ENCODE measurements at regions not wholly inside any gene's neighbourhood (a gene's known extent, or its start where the extent isn't known, plus 50 kb on each side); places are given as distances from the start of the nearest gene placed in this dataset.
"Not testable (repeated sequence)": the region's sequence is repeated elsewhere in the genome, so short reads cannot be mapped to it uniquely, and the experiment has no call there.

GRCh38 chr5:120093178-120093577 is 370.9 kb upstream of the PRR16 start:
- no peak for DNase-seq (ENCODE audit: low spot score in 2 of 2)
- no peak for ATAC-seq
- Mint-ChIP-seq H3K36me3 (no peaks in the 10 kb centered on the region), H3K9me3 (peaks cover 6% of the 10 kb centered on the region), H3K4me3 (no peak overlapping the region), H3K4me1 (no peaks in the 10 kb centered on the region), H3K27ac (no peak overlapping the region)

DNA sequence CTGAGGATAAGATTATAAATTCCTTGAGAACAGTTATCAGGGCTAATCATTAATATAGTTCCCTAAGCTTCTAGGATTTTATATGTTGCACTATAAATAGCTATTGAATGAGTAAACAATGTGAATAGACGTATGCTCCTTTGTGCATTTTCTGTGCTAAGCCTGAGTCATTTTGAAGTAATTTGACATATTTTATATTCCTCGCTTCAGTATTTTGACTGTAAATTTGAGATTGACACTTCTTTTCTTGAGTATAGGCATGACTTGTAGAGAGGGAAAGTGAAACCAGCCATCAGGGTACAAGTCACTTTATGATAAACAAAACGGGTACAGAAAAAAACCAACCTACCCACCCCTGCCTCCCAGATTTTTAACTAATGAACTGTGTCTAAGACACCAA is 367.7 kb upstream of the PRR16 start:
- no peaks in the 10 kb centered on the region for H3K36me3 Mint-ChIP-seq
- H3K27ac Mint-ChIP-seq: no peak overlapping the region
- no peaks in the 10 kb centered on the region for H3K4me1 Mint-ChIP-seq
- H3K4me3 Mint-ChIP-seq: no peak overlapping the region
- DNase-seq (ENCODE audit: low spot score in 2 of 2) (no peak), ATAC-seq (no peak)
- peaks cover 6% of the 10 kb centered on the region for H3K9me3 Mint-ChIP-seq

DNA sequence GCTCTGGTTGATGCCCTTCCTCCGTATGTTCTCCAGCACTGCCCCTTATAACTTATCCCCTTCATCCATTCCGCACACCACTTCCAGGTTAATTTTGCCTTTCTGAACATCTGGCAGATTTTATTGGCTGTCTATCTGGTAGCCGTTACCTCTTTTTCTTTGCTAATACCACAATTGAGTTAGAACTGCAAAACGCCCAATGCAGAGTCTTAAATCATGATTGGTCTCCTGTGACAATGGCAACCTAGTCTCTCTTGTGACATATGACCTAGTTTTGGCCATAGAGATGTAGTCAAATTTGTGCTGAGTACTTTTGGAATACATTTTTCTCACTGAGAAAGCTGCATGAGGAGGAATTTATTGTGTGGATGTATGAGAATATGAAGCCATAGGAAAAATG is 365.7 kb upstream of the PRR16 start:
- no peak for DNase-seq (ENCODE audit: low spot score in 2 of 2)
- no peak overlapping the region for H3K27ac Mint-ChIP-seq
- H3K4me1 Mint-ChIP-seq: no peaks in the 10 kb centered on the region
- no peak overlapping the region for H3K4me3 Mint-ChIP-seq
- H3K9me3 Mint-ChIP-seq: peaks cover 10% of the 10 kb centered on the region
- H3K36me3 Mint-ChIP-seq: no peaks in the 10 kb centered on the region
- ATAC-seq: no peak

DNA sequence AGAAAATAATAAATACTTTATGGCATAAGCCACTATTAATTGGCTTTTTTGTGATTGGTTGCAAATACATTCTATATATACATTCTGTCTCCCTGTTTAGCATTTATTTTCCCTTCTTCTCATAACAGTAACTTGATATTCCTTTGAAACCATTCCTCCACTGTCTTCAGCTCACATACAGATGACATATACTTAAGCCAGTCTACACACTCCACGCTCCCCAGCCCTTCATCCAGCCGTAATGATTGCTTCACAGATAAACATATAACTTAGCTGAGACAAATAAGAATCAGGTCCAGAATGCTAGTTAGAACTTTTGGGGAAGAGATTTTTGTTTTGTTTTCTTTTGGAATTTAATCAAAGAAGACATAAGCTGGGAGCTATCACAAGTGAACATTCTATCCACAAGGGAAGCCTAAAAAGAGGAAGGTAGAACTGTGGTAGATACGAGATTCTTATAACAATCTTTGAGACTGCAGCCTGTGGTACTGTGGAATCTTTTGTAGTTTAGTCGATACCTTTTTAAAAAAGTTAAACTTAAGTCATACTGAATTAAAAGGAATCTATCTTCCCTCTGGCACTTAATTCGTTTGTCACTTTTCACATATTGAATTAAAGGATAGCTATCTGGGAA is 365.1 kb upstream of the PRR16 start:
- Mint-ChIP-seq H3K36me3 (no peaks in the 10 kb centered on the region), H3K27ac (no peak overlapping the region), H3K4me3 (no peak overlapping the region), H3K9me3 (peaks cover 7% of the 10 kb centered on the region), H3K4me1 (no peaks in the 10 kb centered on the region)
- DNase-seq (ENCODE audit: low spot score in 2 of 2): no peak
- no peak for ATAC-seq

DNA sequence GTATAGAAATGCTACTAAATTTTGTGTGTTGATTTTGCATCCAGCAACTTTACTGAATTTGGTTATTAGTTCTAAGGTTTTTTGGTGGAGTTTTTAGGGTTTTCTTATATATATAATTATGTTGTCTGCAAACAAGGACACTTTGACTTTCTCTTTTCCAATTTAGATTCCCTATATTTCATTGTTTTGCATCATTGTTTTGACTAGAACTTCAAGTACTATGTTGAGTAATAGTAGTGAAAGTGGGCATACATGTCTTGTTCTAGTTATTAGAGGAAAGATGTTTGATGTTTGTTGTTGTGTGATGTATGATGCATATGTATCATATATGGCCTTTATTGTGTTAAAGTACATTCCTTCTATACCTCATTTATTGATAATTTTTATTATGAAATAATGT is 362.3 kb upstream of the PRR16 start:
- Mint-ChIP-seq H3K4me1 (no peaks in the 10 kb centered on the region), H3K36me3 (no peaks in the 10 kb centered on the region), H3K9me3 (peaks cover 7% of the 10 kb centered on the region), H3K27ac (no peak overlapping the region), H3K4me3 (no peak overlapping the region)
- no peak for DNase-seq (ENCODE audit: low spot score in 2 of 2)
- no peak for ATAC-seq

- ATAC-seq: no peak
- H3K4me3 Mint-ChIP-seq: no peak overlapping the region
- H3K36me3 Mint-ChIP-seq: no peaks in the 10 kb centered on the region
- no peak for DNase-seq (ENCODE audit: low spot score in 2 of 2)
- no peak overlapping the region for H3K27ac Mint-ChIP-seq
- peaks cover 13% of the 10 kb centered on the region for H3K9me3 Mint-ChIP-seq
- H3K4me1 Mint-ChIP-seq: no peaks in the 10 kb centered on the region
These were observed 360.6 kb upstream of the PRR16 start for GRCh38 chr5:120103495-120103894.

DNA sequence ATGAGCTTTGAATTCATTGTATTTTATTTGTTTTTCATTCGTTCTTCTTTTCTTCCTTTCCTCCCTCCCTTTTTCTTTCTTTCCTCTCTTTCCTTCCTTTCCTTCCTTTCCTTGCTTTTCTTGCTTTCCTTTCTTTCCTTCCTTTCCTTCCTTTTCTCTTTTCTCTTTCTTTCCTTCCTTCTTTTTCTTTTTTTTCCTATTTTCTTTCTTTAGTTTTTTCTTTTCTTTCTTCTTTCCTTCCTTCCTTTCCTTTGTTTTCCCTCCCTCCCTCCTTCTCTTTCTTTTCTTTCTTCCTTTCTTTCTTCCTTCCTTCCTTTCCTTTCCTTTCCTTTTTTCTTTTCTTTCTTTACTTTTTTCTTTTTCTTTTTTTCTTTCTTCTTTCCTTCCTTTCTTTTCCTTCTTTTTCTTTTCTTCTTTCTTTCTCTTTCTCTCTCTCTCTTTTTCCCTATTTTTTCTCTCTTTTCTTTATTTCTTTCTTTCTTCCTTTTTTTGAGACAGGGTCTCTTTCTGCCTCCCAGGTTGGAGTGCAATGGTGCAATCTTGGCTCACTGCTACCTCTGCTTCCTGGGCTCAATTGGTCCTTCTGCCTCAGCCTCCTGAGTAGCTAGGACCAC is 357.1 kb upstream of the PRR16 start:
- H3K27ac Mint-ChIP-seq: no peak overlapping the region
- H3K36me3 Mint-ChIP-seq: no peaks in the 10 kb centered on the region
- H3K4me1 Mint-ChIP-seq: no peaks in the 10 kb centered on the region
- peaks cover 14% of the 10 kb centered on the region for H3K9me3 Mint-ChIP-seq
- no peak overlapping the region for H3K4me3 Mint-ChIP-seq
- no peak for ATAC-seq
- no peak for DNase-seq (ENCODE audit: low spot score in 2 of 2)

- ATAC-seq (no peak), DNase-seq (ENCODE audit: low spot score in 2 of 2) (no peak)
- Mint-ChIP-seq H3K27ac (no peak overlapping the region), H3K36me3 (no peaks in the 10 kb centered on the region), H3K9me3 (peaks cover 10% of the 10 kb centered on the region), H3K4me3 (no peak overlapping the region), H3K4me1 (no peaks in the 10 kb centered on the region)
These were observed 355.4 kb upstream of the PRR16 start for GRCh38 chr5:120108586-120109248.

DNA sequence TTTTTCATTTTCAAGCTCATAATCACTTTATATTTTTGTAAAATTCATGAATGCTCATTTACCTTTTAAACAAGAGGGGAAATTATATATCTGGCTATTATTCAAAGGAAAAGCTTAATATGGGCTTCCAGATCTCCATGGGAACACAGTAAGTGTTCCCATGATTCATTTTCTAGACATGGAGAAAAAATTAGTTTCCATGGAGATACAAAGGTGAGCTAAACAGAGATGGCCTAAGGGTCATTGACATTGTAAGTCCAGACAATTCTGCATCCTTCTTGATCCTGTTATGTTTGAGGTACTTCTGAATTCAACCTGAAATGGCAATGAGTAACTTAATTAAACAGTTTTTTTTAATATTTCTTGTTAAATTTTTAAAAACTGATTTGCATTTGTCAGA is 341.4 kb upstream of the PRR16 start:
- DNase-seq (ENCODE audit: low spot score in 2 of 2): no peak
- no peak overlapping the region for H3K27ac Mint-ChIP-seq
- no peak overlapping the region for H3K4me3 Mint-ChIP-seq
- H3K36me3 Mint-ChIP-seq: no peaks in the 10 kb centered on the region
- no peaks in the 10 kb centered on the region for H3K4me1 Mint-ChIP-seq
- no peak for ATAC-seq
- H3K9me3 Mint-ChIP-seq: no peaks in the 10 kb centered on the region

GRCh38 chr5:120124031-120124430 is 340.1 kb upstream of the PRR16 start:
- Mint-ChIP-seq H3K27ac (no peak overlapping the region), H3K4me3 (no peak overlapping the region), H3K4me1 (no peaks in the 10 kb centered on the region), H3K36me3 (no peaks in the 10 kb centered on the region), H3K9me3 (no peaks in the 10 kb centered on the region)
- no peak for ATAC-seq
- DNase-seq (ENCODE audit: low spot score in 2 of 2): no peak

- Mint-ChIP-seq H3K9me3 (peaks cover 3% of the 10 kb centered on the region), H3K4me3 (no peak overlapping the region), H3K4me1 (no peaks in the 10 kb centered on the region), H3K27ac (no peak overlapping the region), H3K36me3 (no peaks in the 10 kb centered on the region)
- DNase-seq (ENCODE audit: low spot score in 2 of 2) (no peak), ATAC-seq (no peak)
These were observed 339.1 kb upstream of the PRR16 start for GRCh38 chr5:120124961-120125360.

GRCh38 chr5:120132347-120132746 is 331.8 kb upstream of the PRR16 start:
- not testable (repeated sequence) for H3K9me3 Mint-ChIP-seq; H3K36me3 Mint-ChIP-seq; H3K4me1 Mint-ChIP-seq; H3K4me3 Mint-ChIP-seq; H3K27ac Mint-ChIP-seq; ATAC-seq; DNase-seq (ENCODE audit: low spot score in 2 of 2)

- Mint-ChIP-seq H3K27ac (no peak overlapping the region), H3K4me3 (no peak overlapping the region), H3K4me1 (no peaks in the 10 kb centered on the region), H3K9me3 (peaks cover 8% of the 10 kb centered on the region), H3K36me3 (no peaks in the 10 kb centered on the region)
- DNase-seq (ENCODE audit: low spot score in 2 of 2): no peak
- ATAC-seq: no peak
These were observed 329.2 kb upstream of the PRR16 start for GRCh38 chr5:120134944-120135343.

DNA sequence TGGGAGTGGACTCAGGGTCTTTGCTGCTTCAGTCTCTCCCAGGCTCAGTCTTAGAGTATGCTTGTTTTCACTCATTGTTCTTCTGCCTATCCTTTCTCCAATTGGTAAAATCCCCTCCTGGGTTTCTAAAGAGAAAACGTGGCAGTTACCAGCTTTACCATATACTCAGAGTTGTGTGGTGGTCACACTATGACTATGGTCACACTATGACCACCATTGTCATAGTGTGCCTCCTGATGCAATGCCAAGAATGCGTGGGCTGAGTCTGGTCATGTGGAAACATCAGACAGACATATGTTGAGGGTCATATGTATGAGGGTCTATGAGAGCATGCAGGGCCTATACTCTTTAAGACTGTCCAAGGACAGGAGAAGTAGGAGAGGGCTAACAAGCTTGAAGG is 326.5 kb upstream of the PRR16 start:
- H3K27ac Mint-ChIP-seq: no peak overlapping the region
- ATAC-seq: peak; percentile 49
- H3K4me3 Mint-ChIP-seq: no peak overlapping the region
- peaks cover 6% of the 10 kb centered on the region for H3K9me3 Mint-ChIP-seq
- H3K36me3 Mint-ChIP-seq: no peaks in the 10 kb centered on the region
- DNase-seq (ENCODE audit: low spot score in 2 of 2): no peak
- no peaks in the 10 kb centered on the region for H3K4me1 Mint-ChIP-seq

GRCh38 chr5:120139039-120139438 is 325.1 kb upstream of the PRR16 start:
- no peaks in the 10 kb centered on the region for H3K36me3 Mint-ChIP-seq
- H3K9me3 Mint-ChIP-seq: peaks cover 6% of the 10 kb centered on the region
- no peak overlapping the region for H3K4me3 Mint-ChIP-seq
- H3K4me1 Mint-ChIP-seq: no peaks in the 10 kb centered on the region
- ATAC-seq: no peak
- no peak for DNase-seq (ENCODE audit: low spot score in 2 of 2)
- H3K27ac Mint-ChIP-seq: no peak overlapping the region

DNA sequence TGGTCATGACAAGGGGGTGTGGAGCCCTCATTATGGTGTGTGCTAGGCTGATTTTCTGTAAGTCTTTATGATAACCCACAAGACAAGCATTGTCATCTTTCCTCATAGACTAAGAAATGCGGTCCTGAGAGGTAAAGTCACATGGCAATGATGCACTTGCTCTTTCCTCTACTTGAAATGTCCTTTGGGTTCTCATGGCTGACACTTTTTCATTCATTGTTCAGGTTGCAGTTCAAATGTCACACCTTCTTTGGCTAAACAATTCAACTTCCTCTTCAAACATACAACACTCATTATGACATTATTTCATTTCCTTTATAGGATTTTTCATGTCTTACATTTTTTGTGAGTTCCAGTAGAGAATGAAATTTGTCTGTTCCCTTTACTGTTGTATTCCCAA is 323.6 kb upstream of the PRR16 start:
- no peak for ATAC-seq
- no peak overlapping the region for H3K4me3 Mint-ChIP-seq
- H3K9me3 Mint-ChIP-seq: peaks cover 6% of the 10 kb centered on the region
- no peaks in the 10 kb centered on the region for H3K4me1 Mint-ChIP-seq
- H3K27ac Mint-ChIP-seq: no peak overlapping the region
- DNase-seq (ENCODE audit: low spot score in 2 of 2): no peak
- H3K36me3 Mint-ChIP-seq: no peaks in the 10 kb centered on the region
